HUES6 (cell line): ENCODE measurements at regions not wholly inside any gene's neighbourhood (a gene's known extent, or its start where the extent isn't known, plus 50 kb on each side); places are given as distances from the start of the nearest gene placed in this dataset.

Experiments used
- H3K27ac ChIP-seq: 2 replicates; pipeline ENCODE4 v1.7.0; 2013; ENCODE audit warnings: low read depth, mild to moderate bottlenecking, low read length, inconsistent platforms
- H3K27me3 ChIP-seq: 2 replicates; pipeline ENCODE4 v1.6.1; 2013; ENCODE audit warnings: low read length; ENCODE audit not compliant: control insufficient read depth, insufficient read depth
- H3K36me3 ChIP-seq: 2 replicates; pipeline ENCODE4 v1.6.1; 2013; ENCODE audit warnings: low read length; ENCODE audit not compliant: control insufficient read depth, insufficient read depth
- H3K4me1 ChIP-seq: 2 replicates; pipeline ENCODE4 v1.6.1; 2013; ENCODE audit warnings: low read length; ENCODE audit not compliant: control insufficient read depth, insufficient read depth
- H3K4me3 ChIP-seq: 2 replicates; pipeline ENCODE4 v1.5.1; 2013; ENCODE audit warnings: low read depth, low read length
- H3K9ac ChIP-seq: one replicate; pipeline ENCODE4 v1.6.1; 2013; ENCODE audit warnings: mild to moderate bottlenecking, low read length
- H3K9me3 ChIP-seq: 2 replicates; pipeline ENCODE4 v1.6.1; 2013; ENCODE audit warnings: low read depth, low read length; ENCODE audit not compliant: control insufficient read depth, insufficient read depth

GRCh38 chr5:61965069-61965468 lies 340.9 kb upstream of the KIF2A start:
- Histone ChIP-seq H3K4me1 (peaks cover 14% of the 10 kb centered on the region), H3K9ac (no peak overlapping the region), H3K4me3 (no peak overlapping the region), H3K27me3 (no peaks in the 10 kb centered on the region), H3K36me3 (no peaks in the 10 kb centered on the region), H3K9me3 (no peaks in the 10 kb centered on the region), H3K27ac (no peak overlapping the region)

DNA sequence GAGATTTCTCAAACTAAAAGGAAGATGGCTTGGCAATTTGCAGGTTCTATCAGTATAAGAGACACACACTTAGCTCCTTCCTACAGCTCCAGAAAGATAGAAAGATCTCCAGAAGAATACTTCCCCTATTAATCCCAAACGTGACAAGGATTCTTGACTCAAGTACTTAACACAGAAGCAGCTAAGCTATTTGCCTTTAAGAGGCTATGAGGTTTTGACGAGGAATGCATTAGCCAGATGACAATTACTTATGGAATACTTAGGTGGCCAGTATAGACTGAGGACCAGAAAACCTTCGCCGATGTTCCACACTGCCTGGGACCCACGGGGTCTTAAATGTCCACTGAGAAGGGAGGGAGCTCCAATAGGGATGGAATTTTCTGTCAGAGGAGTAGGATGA lies 340.5 kb upstream of the KIF2A start:
- H3K27ac ChIP-seq: no peak overlapping the region
- H3K9ac ChIP-seq: no peak overlapping the region
- peaks cover 14% of the 10 kb centered on the region for H3K4me1 ChIP-seq
- no peaks in the 10 kb centered on the region for H3K27me3 ChIP-seq
- H3K36me3 ChIP-seq: no peaks in the 10 kb centered on the region
- no peaks in the 10 kb centered on the region for H3K9me3 ChIP-seq
- H3K4me3 ChIP-seq: no peak overlapping the region

- no peak overlapping the region for H3K27ac ChIP-seq
These were observed 339.6 kb upstream of the KIF2A start for GRCh38 chr5:61966296-61966955.

DNA sequence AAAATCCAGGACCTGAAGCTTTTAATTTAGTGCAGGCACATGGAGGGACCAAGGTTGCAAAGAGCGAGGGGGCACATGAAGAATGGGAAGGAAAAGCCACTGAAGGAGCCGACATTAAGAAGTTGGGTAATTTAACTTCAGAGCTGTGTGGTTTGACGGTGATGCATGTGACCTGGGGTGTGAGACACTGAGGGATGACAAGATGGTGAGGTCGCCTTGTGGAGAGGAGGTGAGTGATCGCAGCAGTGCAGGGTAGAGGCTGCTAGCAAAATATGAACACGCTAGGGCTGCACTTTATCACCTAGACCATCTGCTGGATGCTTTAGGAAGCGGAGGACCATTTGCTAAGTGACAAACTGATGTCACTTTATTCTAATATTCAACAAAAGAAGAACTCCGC lies 339.0 kb upstream of the KIF2A start:
- Histone ChIP-seq H3K27ac (no peak overlapping the region), H3K4me1 (peaks cover 14% of the 10 kb centered on the region), H3K36me3 (no peaks in the 10 kb centered on the region), H3K9me3 (no peaks in the 10 kb centered on the region), H3K4me3 (no peak overlapping the region), H3K9ac (no peak overlapping the region), H3K27me3 (no peaks in the 10 kb centered on the region)

More at GRCh38 chr5:61966296-61966955, 339.6 kb upstream of the KIF2A start:
- Histone ChIP-seq H3K4me3 (no peak overlapping the region), H3K36me3 (no peaks in the 10 kb centered on the region), H3K4me1 (peaks cover 14% of the 10 kb centered on the region), H3K9me3 (no peaks in the 10 kb centered on the region), H3K27me3 (no peaks in the 10 kb centered on the region), H3K9ac (no peak overlapping the region)

DNA sequence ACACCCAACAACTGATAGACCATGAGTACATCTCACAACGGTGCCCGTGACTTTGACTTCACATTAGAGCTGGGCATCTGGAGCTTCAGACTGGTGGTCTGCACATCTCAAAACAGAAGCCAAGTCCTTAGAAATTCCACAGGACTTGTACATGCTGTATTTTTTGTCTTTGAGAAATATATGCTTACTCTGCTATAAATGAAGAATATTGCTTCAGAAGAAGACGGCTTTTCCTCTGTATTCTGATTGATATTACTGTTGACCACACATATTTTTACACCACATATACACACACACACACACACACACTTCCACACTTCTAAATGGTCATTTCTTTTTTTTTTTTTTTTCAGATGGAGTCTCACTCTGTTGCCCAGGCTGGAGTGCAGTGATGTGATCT lies 338.3 kb upstream of the KIF2A start:
- H3K36me3 ChIP-seq: no peaks in the 10 kb centered on the region
- no peak overlapping the region for H3K4me3 ChIP-seq
- H3K9me3 ChIP-seq: no peaks in the 10 kb centered on the region
- no peaks in the 10 kb centered on the region for H3K27me3 ChIP-seq
- no peak overlapping the region for H3K9ac ChIP-seq
- H3K27ac ChIP-seq: no peak overlapping the region
- H3K4me1 ChIP-seq: peaks cover 14% of the 10 kb centered on the region

DNA sequence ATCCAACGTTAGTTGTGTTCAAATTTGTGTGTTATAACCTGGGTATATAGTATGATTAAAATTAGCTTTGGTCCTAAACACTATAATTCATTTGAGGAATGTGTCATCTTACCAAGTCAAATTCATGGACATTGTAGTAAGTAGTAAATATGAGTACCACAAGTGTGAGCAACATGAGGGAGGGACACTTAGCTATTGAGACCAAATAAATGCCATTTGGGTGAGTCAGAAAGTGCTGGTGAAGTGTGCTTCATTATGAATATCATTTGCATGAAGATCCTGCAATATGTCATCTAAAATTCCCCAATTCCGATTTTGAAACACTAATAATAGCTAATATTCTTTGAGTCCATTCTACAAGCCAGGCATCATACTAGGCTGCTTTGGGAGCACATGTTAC lies 336.7 kb upstream of the KIF2A start:
- Histone ChIP-seq H3K27ac (no peak overlapping the region), H3K4me3 (no peak overlapping the region), H3K36me3 (no peaks in the 10 kb centered on the region), H3K9me3 (no peaks in the 10 kb centered on the region), H3K27me3 (no peaks in the 10 kb centered on the region), H3K9ac (no peak overlapping the region), H3K4me1 (peaks cover 14% of the 10 kb centered on the region)

- H3K27ac ChIP-seq: no peak overlapping the region
- no peak overlapping the region for H3K4me3 ChIP-seq
- H3K36me3 ChIP-seq: no peaks in the 10 kb centered on the region
- H3K9me3 ChIP-seq: no peaks in the 10 kb centered on the region
- H3K4me1 ChIP-seq: peaks cover 14% of the 10 kb centered on the region
- H3K9ac ChIP-seq: no peak overlapping the region
- H3K27me3 ChIP-seq: no peaks in the 10 kb centered on the region
These were observed 336.3 kb upstream of the KIF2A start for GRCh38 chr5:61969755-61970154.

GRCh38 chr5:61970218-61970617 lies 335.8 kb upstream of the KIF2A start:
- Histone ChIP-seq H3K9ac (no peak overlapping the region), H3K4me1 (peaks cover 14% of the 10 kb centered on the region), H3K36me3 (no peaks in the 10 kb centered on the region), H3K9me3 (no peaks in the 10 kb centered on the region), H3K4me3 (no peak overlapping the region), H3K27ac (no peak overlapping the region), H3K27me3 (no peaks in the 10 kb centered on the region)

- no peaks in the 10 kb centered on the region for H3K27me3 ChIP-seq
- no peak overlapping the region for H3K27ac ChIP-seq
- no peak overlapping the region for H3K9ac ChIP-seq
- no peak overlapping the region for H3K4me3 ChIP-seq
- H3K4me1 ChIP-seq: no peaks in the 10 kb centered on the region
- no peaks in the 10 kb centered on the region for H3K9me3 ChIP-seq
- H3K36me3 ChIP-seq: no peaks in the 10 kb centered on the region
These were observed 331.3 kb upstream of the KIF2A start for GRCh38 chr5:61974680-61975079.

GRCh38 chr5:61981886-61982285 lies 324.1 kb upstream of the KIF2A start:
- no peaks in the 10 kb centered on the region for H3K36me3 ChIP-seq
- no peak overlapping the region for H3K9ac ChIP-seq
- H3K27ac ChIP-seq: no peak overlapping the region
- no peaks in the 10 kb centered on the region for H3K27me3 ChIP-seq
- H3K9me3 ChIP-seq: no peaks in the 10 kb centered on the region
- no peaks in the 10 kb centered on the region for H3K4me1 ChIP-seq
- no peak overlapping the region for H3K4me3 ChIP-seq

GRCh38 chr5:61991430-61991829 lies 314.6 kb upstream of the KIF2A start:
- no peaks in the 10 kb centered on the region; the same call in 1 of the 2 replicates for H3K4me1 ChIP-seq

More at GRCh38 chr5:61991430-61991829, 314.6 kb upstream of the KIF2A start:
- no peak overlapping the region for H3K9ac ChIP-seq
- H3K36me3 ChIP-seq: no peaks in the 10 kb centered on the region
- H3K27ac ChIP-seq: no peak overlapping the region
- H3K27me3 ChIP-seq: no peaks in the 10 kb centered on the region
- no peaks in the 10 kb centered on the region for H3K9me3 ChIP-seq
- no peak overlapping the region for H3K4me3 ChIP-seq
